ENCODE measurements at regions not wholly inside any gene's neighbourhood (a gene's known extent, or its start where the extent isn't known, plus 50 kb on each side); places are given as distances from the start of the nearest gene placed in this dataset.

DNA sequence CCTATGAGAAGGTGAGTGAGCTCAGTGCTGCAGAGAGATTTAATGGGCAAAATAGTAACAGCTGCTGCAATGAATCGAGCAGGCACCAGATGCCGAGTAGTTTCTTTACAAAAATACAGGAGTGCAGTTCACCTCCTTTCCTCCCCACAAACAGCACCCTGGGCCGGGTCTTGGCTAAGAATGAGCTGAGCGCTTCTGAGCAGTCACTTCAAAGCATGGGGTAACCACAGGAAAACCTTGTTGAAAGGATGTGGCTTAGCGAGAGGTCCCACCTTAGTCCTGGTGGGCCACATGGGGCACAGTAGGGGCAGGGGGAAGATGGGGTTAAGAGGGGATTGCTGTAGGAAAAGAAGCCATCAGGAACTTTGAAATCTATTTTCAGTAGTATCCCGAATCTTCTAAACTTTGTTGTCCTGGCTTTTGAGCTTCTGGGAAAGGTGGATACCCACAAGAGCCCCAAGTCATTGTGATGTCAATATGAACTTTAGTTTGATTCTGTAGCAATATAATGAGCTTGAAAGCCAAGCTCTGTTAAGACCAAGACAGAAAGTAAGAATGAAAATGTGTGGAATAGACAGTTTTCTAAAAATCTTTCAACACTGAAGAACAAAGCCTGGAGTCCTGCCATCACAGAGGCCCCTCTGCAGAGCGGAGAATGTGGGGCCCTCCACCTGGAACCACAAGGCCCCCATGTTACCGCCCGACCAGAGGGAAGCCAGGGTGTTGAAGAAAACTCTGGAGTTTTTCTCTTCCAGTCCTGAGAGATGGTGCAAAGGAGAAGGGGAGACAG, 101.0 kb upstream of the ZNF236 start:
- no peak overlapping the region for H3K4me3 ChIP-seq (ENCODE audit: low read depth, low read length)

DNA sequence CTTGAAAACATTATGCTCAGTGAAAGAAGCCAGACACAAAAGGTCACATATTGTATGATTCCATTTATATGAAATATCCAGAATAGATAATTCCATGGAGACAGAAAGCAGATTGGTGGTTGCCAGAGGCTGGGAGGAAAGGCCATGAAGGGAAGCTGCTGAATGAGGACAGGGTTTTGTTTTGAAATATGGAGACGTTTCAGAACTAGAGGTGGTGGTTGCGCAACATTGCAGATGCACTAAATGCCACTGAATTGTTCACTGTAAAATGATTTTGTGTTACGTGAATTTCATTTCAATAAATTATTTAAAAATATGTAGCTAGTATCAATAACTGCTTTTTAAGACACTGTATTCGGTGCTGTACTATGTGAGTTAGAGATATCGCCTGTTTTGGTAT, 101.7 kb upstream of the ZNF236 start:
- DNase-seq (ENCODE audit: low read depth) = no peak
- no peak overlapping the region for H3K4me3 ChIP-seq (ENCODE audit: low read depth, low read length)
- TF ChIP-seq, protein P1, sequence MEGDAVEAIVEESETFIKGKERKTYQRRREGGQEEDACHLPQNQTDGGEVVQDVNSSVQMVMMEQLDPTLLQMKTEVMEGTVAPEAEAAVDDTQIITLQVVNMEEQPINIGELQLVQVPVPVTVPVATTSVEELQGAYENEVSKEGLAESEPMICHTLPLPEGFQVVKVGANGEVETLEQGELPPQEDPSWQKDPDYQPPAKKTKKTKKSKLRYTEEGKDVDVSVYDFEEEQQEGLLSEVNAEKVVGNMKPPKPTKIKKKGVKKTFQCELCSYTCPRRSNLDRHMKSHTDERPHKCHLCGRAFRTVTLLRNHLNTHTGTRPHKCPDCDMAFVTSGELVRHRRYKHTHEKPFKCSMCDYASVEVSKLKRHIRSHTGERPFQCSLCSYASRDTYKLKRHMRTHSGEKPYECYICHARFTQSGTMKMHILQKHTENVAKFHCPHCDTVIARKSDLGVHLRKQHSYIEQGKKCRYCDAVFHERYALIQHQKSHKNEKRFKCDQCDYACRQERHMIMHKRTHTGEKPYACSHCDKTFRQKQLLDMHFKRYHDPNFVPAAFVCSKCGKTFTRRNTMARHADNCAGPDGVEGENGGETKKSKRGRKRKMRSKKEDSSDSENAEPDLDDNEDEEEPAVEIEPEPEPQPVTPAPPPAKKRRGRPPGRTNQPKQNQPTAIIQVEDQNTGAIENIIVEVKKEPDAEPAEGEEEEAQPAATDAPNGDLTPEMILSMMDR (IDR thresholded peaks at IDR 0.05; ENCODE audit: control insufficient read depth, extremely low read depth, insufficient read depth) = no peak

More for the DNA sequence above, 101.0 kb upstream of the ZNF236 start:
- TF ChIP-seq, protein P1 (IDR thresholded peaks at IDR 0.05; ENCODE audit: control insufficient read depth, extremely low read depth, insufficient read depth) = no peak
- DNase-seq (ENCODE audit: low read depth) = no peak

DNA sequence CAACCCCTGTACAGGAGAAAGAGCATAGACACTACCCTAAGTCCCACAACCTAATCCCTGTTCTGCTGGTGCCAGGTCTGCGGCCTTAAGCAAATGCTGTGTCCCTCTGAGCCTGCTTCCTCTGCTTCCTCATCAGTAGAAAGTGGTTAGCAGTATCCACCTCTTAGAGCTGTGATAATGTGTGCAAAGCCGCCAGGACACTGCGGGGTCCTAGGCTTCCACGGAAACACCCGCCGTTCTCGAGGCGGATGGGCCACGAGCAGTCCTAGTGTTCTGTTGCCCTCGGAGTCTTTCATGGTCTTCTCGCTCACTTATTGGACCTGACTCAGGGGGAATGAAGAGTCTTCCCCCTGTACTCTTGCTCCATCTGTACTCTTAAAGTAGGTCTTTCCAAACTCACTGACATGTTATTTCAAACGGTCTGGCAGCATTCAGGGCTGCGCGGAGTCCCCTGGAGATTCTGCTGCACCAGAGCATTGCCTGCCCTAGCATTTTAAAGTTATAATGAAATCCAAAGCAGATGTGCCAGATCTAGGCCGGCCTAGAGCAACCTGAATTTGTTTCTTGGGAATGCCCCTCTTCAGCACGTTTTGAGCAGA, 107.2 kb upstream of the ZNF236 start:
- TF ChIP-seq, protein P1 (IDR thresholded peaks at IDR 0.05; ENCODE audit: control insufficient read depth, extremely low read depth, insufficient read depth) = no peak
- no peak for DNase-seq (ENCODE audit: low read depth)

DNA sequence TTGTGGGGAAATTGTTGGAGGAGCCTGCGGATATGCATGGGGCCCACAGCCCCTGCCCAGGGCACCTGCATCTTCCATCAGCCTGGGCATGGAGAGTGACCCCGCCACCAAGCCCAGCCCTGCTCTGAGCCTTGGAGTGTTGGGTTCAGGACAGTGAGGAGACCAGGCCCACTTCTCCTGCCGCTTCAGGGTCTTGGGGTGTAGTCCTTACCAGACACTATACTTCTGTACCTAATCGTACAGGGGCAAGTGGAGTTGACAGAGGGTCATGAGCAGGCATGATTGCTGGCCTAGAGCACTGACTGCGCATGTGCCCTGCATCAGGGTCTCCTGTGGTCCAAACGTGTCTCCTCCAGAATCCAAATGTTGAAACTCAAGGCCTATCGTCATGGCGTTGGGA, 108.9 kb upstream of the ZNF236 start:
- TF ChIP-seq, protein P1 (IDR thresholded peaks at IDR 0.05; ENCODE audit: control insufficient read depth, extremely low read depth, insufficient read depth) = no peak
- DNase-seq (ENCODE audit: low read depth) = no peak
- H3K4me3 ChIP-seq (ENCODE audit: low read depth, low read length) = no peak overlapping the region

More for the DNA sequence above, 107.2 kb upstream of the ZNF236 start:
- H3K4me3 ChIP-seq (ENCODE audit: low read depth, low read length) = no peak overlapping the region

DNA sequence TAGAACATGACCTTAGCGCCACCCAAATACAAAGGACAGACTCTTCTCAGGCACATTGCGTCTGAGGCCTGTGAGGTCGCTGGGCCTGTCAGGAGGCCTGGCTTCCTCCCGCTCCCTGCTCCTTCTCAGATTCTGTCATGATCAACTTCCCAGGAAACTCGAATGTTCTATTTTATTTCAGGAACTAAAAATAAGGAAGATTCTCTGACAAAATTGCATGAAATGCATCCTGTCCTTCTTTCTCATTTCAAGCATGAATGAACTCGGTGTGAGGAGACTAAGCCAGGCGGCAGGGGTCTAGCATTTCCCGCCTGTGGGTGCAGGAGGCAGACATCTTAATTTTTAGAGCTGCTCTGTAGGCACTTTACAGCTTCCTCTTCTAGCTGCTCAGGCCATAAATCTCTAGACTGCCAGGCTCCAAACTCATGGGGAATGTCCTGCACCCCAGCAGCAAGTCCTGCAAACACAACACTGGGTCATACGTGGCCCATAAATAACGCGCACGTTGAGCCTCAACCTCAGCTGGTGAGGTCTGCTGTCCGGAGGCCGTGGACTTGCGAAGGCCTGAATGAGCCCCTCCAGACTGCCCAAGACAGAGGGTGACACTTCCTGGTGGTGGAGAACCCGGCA, 109.7 kb upstream of the ZNF236 start:
- no peak for DNase-seq (ENCODE audit: low read depth)
- TF ChIP-seq, protein P1 (IDR thresholded peaks at IDR 0.05; ENCODE audit: control insufficient read depth, extremely low read depth, insufficient read depth) = no peak

DNA sequence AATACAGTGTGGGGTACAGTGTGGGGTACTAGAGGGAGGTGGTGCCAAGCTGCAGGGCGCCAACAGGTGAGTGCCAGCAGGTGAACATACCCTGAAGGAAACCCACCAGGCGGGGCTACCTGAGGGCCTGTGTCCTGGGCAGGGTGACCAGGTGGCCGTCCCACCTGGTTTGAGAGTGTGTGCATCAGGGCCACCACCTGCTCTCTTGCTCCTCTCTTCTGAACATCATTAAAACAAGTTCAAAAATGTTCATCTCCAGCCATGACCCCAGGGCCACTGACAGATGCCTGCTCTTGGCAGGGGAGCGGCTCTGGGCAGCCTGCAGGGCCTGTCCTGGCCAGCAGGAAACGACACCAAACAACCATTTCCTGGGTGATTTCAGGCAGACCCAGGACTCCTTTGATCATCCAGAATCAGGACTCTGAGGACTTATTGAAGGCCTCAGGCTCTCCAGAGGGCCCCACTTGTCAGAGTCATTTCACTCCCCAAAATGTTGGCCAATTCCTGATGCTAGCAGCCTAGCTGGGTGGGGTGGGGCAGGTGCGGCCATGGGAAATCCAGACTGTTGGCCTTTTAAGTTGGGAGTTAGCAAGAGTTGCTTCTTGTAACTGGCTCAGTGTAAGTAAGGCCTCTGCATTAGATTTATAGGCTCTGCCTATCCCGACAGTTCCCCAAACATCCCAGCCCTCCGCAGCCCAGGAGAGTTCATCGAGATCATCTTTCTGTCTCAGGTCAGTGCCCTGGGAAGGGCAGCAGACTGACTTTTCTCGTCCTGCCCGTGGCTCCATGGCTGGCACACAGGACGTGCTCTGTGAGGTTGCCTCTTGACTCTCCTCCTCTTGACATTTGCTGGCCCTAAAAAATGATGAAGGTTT, 111.5 kb upstream of the ZNF236 start:
- TF ChIP-seq, protein P1 (IDR thresholded peaks at IDR 0.05; ENCODE audit: control insufficient read depth, extremely low read depth, insufficient read depth) = no peak
- H3K4me3 ChIP-seq (ENCODE audit: low read depth, low read length) = no peak overlapping the region
- no peak for DNase-seq (ENCODE audit: low read depth)

More for the DNA sequence above, 109.7 kb upstream of the ZNF236 start:
- H3K4me3 ChIP-seq (ENCODE audit: low read depth, low read length) = no peak overlapping the region

Data from LNCaP clone FGC (cell line).